GM18861 (cell line): ENCODE measurements at regions not wholly inside any gene's neighbourhood (a gene's known extent, or its start where the extent isn't known, plus 50 kb on each side); places are given as distances from the start of the nearest gene placed in this dataset.

Experiments used
- ATAC-seq: cut with Tn5 transposase; IDR thresholded peaks from one replicate; pipeline ENCODE4 v1.9.1; 2021; ENCODE audit not compliant: unreplicated experiment

DNA sequence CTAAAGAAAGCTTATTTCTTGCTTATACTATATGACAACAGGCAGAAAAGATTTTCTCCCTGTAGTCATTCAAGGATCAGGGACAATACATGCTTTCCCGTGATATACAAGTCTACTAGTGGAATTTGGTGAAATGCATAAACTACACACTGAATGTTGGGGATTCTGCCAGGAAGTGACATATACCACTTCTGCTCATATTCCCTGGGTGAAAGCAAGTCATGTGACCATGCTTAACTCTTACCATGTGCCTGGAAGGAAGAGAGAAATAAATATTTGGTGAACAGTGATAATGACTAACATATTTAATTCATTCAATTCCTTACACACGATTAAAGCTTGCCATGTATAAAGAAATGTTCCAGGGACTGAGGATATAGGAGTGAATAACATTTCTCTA, 534.6 kb downstream of the PPARGC1A start:
- ATAC-seq, result no peak

DNA sequence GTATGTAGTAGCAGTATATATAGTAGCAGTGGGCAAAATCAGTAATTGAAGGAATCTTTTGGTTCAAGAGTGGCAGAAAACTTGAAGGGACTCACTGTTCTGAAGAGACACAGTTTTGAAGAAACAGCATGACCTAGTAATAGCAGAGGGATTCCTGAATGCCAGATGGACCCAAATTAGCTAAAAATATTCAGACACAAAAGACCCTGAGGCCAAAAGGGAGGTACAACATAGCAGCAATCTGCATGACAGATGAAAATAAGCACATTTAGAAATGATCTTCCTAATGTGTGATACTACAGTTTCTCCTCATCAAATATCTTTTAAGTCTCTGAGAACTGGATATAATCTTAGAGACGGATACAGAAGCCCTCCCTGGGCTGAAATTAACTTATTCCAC, 536.6 kb downstream of the PPARGC1A start:
- no peak for ATAC-seq

DNA sequence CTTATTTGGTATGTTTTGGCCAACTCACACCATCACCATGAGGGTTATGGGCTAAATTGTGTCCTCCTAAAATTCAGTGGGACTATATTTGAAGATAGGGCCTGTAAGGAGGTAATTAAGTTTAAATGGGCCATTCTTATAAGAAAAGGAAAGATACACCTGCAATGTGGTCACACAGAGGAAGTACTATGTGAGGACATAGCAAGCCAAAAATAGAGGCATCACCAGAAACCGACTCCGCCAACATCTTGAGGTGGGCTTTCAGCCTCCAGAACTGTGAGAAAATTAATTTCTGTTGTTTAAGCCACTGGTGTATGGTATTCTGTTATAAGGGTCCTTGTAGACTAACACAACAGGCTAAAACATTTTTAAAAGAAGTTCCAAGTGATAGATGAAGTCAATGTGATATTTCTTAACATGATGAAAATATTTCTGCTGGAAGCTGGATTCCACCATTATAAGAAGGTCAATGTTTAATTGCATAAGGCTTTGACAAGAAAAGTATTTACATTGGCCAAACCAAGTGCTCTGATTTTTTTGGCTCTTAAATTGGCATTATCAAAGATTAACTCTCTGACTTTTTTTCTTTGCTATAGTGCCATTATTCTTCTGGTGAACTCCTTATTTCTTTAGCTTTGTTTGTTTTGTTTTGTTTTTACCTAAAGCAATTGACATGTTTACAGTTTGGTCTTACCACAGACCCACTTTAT, 540.9 kb downstream of the PPARGC1A start:
- ATAC-seq, result no peak

DNA sequence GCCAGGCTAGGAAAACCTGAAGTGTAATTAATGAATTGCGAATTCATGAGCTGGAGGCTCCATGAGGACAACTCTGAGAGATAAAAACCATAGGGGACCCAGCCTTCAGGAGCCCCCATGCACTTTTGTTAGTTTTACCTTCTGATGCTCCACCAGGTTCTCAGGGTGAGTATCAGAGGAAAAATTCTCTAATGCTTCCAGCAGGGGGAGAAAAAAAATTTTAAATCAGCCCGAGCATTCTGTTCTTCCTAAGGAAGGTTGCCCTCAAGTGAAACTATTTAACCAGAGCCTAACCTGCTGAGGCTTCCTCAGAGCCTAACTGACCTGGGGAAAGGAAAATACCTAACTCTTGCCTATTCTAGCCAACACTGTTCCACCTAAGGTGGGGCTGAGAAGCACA, 552.6 kb downstream of the PPARGC1A start:
- ATAC-seq, result no peak

DNA sequence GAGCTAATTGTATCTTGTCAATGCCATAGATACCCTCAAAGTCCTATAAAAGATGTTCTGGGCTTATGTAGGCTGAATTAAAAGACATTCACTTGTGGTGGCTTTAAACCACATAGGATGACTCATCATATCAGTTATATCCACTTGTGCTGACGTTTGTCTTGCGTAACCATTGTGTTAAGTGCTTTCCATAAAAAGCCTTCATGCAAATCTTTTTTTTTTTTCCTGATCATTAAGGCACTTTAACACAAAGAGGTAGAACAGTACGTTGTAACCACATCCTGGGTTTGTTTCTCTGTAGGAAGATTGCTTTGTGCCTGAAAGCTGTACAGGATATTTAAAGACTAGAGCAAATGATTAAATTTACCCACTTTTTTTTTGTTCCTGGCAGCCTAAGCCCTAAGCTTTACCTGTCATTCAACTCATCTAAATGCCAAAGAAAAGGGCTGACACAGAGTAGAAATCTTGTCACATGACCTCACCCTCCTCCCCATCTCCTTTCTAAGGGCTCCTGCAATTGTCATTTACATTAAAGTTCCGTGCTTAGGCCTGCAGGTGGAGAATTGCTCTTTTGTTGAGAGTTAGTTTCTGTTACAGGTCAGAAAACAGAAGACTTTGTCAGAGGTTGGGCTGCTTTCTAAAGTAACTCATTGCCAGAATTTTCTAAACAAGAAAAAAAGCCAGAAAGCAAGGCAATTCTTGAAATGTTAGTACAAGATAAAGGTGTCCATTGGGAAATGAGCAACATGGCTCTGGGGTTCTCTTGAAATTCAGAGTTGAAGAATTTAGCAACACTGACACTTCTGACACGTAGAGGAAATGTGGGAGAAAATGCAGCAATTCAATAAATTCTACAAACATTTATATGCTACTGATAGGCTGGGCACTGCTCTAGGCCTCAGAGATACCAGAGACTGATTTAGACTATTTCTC, 555.6 kb downstream of the PPARGC1A start:
- ATAC-seq, result peak; percentile 77

DNA sequence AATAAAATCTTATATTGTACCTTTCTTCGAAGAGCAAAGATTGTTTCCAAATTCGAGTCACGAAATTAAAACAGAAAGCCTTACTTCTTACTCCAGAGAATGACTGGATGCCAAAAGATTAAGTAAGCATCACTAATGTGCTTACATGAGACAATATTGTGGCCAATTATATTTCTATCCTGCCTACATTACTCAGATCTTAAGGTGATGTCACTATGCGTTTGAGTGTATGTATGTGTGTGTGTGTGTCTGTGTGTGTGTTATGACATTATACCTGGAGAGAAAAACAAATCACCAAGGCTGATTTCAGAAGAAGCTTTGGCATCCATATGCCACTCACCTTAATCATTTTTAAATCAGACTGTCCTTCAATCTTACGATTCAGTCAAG, 556.3 kb downstream of the PPARGC1A start:
- ATAC-seq, result peak; percentile 3

DNA sequence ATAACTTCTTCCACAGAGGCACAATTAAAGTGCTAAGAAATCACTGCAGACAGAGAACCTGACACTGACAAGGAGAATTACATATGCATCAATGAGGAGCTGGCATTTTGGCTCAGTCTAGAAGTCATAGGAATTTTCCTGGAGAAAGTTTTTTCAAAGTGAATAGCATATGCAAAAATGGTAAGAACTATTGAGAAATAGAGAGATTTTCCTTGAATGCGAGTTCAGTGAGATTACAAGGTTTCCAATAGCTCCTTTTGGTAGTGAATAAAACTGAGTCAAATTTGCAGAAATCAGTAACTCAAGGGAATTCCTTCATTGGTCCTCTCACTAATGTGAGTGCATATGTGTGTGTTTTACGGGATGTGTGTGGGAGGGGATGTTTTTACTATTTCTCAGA, 557.5 kb downstream of the PPARGC1A start:
- ATAC-seq, result no peak

DNA sequence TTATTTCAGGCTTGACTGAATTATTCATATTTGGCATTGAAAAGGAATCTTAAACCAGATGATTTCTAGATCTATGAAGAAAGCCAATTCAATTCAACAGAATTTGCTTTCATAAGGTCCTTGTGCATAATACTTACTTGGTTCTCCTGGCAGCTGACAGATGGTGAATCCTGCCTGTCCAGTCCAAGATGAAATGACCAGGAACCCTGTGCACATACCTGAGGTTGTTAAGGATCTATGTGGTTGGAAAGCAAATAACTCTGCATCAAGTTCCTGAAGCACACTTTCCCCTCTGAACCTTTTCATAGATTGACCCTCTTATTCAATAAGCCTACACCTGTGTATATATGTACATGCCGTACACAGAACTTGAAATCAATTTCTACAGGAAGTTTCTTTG, 562.7 kb downstream of the PPARGC1A start:
- ATAC-seq, result no peak

DNA sequence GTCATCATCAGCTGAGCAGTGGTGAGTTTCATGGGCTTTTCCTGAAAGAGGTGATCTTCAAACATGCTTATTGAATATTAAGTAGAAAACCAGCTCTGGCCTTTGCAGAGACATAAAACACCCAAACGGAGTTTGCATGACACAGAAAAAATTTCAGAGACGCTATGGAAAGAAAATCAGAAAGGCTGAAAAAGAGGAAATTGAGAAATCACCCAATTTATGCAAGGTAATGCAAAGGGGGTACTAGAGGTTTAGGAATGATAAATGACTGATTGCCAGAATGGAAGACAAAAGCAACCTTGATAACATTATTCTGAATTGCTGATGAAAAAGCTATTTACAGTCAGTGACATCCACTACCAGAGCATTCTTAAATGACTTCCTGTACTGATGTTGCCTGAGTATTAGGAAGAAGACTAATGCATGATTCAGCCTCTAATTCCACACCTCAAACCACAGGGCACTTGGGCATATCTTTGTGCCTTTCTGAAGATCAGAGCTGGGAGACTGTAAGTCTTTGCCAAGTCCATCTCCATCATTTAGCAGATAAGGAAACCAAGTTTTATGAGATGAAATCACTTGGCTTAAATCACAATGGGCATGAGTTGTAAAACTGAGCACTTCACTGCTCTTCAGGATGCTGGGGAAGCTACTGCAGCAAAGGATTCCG, 565.7 kb downstream of the PPARGC1A start:
- ATAC-seq, result no peak

DNA sequence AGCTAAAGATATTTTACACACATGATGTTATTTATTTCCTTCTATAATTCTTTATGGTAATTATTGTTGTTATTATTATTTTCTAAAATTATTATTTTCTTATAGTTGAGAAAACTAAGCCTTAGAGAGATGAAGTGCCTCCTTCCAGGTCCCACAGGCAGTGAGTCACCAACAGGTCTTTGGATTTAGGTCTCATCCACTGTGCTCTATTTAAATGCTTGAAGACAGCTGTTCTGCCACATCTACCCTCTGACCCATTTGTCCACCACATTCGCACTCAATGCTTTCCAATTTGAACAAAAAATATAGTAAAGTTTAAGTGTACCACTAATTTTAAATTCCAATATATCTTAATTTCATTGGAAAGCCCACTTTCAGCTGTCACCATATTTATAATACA, 566.4 kb downstream of the PPARGC1A start:
- no peak for ATAC-seq

DNA sequence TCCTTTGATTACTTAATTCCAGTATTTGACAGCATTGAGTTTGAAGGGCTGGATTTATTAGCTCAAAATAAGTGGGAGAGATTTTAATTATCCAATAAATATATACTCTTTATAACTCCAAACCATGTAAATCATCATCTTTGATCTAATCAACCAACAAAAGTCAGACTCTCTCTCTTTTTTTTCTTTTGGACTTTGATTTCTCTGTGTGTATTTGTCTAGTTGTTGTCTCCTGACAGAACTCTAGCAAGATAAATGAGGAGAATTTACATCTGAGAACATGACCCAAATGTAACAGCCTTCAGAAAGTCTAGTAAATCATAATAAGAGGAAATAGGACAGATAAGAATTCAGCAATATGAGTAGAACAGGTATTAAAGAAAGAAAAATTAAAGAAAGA, 567.1 kb downstream of the PPARGC1A start:
- ATAC-seq, result no peak

DNA sequence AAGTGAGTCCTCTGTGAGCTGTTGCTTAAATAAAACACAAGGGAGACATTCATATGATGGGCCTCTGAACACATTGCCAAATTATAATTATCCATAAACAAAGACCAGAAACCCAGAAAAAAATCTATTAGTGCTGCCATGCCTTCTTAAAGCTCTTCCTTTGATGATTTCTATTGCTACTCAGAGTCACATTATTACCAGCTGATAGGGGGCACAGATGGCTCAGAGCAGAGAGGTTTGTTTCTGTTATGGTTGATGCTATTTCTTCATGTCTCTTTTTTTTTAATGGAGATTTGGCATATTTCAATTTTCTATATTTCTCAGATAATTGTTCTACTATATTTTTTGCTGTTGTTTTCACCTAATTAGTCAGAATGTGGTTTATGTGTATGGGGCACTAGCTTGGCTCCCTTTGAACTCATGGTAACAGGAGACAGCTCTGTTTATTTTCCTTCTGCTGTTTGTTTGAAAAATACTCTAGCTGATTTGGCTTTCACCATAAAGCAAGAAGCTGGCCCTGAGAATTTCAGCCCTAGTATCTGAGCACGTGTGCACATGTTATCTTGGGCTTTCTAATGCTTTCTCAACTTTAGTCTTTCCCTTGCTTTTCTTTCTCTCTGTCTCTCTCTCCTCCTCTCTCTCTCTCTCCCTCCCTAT, 568.8 kb downstream of the PPARGC1A start:
- no peak for ATAC-seq

DNA sequence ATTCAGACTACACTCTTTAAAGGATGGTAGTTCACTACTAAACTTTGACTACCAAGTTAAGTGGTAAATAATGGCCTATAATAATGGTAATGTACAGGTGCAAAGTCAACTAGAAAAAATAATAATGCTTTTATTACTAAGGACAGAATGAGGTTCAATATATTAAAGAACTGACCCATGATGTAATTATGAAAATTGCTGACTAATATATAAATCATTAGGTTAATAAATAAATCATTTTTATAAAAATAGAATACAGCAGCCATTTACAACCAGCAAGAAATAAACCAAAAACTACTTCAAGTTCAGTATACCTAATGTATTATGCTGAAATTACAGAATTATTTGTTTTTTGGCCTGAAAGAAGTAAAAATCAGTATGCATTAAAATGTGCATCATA, 577.2 kb downstream of the PPARGC1A start:
- no peak for ATAC-seq

DNA sequence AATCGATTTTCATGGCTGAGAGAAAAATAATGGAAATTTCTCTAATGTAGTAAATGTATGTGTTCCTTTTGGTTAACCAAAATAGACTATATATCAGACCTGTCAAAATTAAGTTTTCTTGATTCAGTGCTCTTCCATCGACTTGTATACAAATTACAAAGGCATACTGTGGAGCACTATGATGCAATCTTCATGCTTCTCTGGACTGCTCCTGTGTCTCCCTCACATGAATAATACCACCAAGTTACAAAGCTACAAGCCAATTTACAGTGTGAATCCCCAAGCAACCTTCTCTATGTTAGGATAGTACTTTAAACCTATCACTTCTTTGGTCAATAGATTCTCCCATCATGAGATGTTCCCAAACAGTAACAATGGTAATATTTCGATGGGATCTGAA, 577.9 kb downstream of the PPARGC1A start:
- ATAC-seq, result no peak

DNA sequence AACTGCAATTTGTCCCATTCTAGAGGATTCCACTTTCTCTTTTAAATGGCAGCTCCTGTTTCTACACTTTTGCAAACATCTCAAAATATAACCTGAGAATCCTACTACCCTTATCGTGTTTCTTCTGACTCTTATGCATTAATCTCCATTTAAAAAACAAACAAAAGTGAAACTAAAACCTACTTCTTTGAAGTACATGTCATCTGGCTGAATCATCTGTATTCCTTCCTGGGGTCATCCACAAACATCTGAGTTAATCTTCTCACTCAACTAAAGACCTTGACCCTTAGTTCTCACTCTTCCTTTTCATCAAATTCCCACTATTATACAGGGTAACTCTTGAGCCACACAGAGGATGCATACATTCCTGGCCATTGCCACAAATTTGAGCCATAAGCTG, 584.8 kb downstream of the PPARGC1A start:
- no peak for ATAC-seq

DNA sequence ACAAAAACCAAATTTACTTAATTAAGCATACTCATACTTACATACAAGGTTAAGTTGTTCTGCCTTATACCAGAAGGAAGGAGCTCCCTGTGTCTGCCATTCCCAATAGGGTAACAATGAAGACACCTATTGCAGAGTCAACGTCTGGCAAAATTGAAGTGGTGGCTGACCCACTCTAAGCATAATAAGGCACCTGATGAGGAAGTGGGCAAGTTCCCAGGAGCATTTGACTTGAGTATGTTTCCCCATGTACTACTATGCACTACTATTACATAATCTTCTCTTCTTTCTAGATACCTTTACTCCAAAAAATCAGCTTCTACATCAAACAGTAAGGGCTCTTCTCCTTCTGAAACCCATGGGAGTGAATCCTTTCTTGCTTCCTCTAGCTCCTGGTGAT, 591.5 kb downstream of the PPARGC1A start:
- no peak for ATAC-seq

DNA sequence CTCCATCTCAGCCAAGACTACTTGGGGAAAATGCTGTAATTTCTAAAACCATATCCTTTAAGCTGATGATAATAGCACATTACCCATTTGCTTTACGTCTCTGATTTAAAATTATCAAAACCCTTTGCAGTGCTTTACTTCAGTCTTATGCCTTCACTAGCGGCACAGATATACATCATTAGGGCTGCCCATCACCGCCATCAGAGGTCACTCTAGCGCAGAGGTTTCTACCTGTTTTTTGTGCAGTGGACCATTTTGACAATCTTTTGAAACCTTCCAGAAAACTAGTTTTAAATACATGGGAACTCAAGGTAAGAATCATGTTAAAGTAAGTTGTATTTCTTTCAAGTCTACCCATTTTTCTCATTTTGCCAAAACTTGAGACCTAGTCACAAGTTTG, 592.5 kb downstream of the PPARGC1A start:
- no peak for ATAC-seq

DNA sequence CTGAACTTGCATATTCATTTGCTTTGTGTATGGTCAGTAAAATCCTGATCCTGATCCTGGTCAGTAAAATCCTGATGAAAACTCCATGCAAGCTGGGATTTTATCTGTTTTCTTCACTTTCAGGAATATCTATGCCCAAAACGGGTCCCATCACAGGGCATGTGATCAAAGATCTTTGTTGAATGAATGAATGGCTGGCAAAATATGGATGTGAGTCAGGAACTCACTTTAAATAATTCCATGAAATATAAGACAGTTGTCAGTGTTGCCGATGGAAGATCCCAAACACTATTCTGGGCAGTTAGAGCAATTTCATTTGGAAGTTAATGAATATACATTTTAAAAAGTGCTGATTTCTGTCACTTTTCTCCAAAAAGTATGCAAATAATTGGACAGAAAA, 598.4 kb downstream of the GBA3 start:
- ATAC-seq, result no peak

DNA sequence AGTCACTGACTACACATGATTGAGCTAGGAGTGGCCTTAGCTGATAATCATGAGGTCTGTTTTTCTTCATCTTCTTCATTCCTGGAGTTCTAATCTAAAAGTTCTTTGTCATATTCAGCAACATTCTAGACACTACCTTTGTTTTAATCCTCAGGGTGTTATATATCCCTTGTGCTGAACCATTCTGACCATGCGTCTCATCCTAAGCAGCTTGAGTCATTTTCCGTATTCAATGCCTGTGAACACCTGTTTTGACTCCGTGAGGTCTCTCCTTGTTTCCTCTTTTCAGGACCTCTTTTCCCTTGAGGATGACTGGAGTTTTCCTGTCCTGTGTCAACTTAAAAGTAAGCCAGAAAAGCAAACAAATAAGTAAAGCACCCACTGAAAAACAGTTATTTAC, 597.9 kb downstream of the GBA3 start:
- no peak for ATAC-seq

DNA sequence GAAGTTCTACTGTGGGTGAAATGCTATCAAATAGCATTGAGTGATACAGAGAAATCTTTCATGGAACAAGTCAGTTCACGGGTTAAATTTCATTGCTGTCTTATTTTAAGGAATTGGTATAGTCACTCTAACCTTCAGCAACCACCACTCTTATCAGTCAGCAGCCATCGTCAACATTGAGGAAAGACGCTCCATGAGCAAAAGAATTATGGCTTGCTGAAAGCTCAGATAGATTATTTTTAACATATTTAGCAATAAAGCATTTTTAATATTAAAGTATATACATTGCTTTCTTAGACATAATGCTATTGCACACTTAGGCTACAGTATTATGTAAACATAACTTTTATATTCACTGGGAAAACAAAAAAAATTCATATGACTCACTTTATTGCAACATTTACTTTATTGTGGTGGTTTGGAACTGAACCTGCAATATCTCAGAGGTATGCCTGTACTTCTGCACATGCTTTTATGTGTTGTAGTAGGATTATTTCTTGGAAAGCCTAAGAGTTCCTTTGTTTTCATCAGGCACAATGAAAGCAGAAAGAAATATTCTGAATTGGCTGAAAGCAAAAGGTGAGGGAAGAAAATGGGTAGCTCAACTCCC, 586.7 kb downstream of the GBA3 start:
- no peak for ATAC-seq

DNA sequence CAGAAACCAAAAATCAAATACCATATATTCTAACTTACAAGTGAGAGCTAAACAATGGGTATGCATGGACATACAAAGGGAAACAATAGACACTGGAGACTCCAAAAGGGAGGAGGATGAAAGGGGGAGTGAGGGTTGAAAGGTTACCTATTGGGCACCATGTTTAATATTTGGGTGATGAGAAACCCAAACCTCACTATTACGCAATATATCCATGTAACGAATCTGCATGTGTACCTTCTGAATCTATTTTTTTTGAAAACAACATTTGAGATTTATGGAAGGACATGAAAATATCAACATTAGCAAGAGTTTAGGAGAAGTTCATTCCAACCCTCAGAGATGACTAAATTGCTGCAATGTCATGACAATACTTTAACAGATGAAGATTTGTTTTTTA, 586.1 kb downstream of the GBA3 start:
- ATAC-seq, result no peak
